GM12878 (cell line): ENCODE measurements at regions not wholly inside any gene's neighbourhood (a gene's known extent, or its start where the extent isn't known, plus 50 kb on each side); places are given as distances from the start of the nearest gene placed in this dataset.

Experiments
- ATAC-seq: fragments of 200-7000 bp; cut with Tn5 transposase; 3 replicates; pipeline ENCODE4 v1.9.1; 2020; ENCODE audit warnings: mild to moderate bottlenecking, moderate library complexity
- BruUV-seq: library from RNA; stranded (reverse); fragments of 400-500 nt; replicated peaks from 2 replicates; lab custom pipeline; 2021; lab: Mats Ljungman, UMichigan
- CTCF ChIA-PET: fragments of 300-600 bp; sonication (Branson Sonifier 250); formaldehyde crosslinking; extraction: SDS; loops from one replicate; lab custom pipeline; 2021; ENCODE audit warnings: inconsistent platforms; lab: Yijun Ruan, JAX
- POLR2A ChIA-PET: fragments of 350-600 bp; formaldehyde crosslinking; extraction: SDS; loops from one replicate; lab custom pipeline; 2021; ENCODE audit warnings: inconsistent platforms; lab: Charles Lee
- RAD21 ChIA-PET: fragments of 300-600 bp; sonication (Branson Sonifier 250); formaldehyde crosslinking; loops from one replicate; lab custom pipeline; 2023; ENCODE audit warnings: antibody characterized with exemption; ENCODE audit not compliant: unreplicated experiment; lab: Charles Lee
- SMC1A ChIA-PET: fragments of 300-600 bp; sonication (Branson Sonifier 250); formaldehyde crosslinking; loops from one replicate; lab custom pipeline; 2023; ENCODE audit not compliant: unreplicated experiment, uncharacterized antibody; lab: Charles Lee
- DNase-seq: peaks from one replicate; pipeline ENCODE4 v3.0.0-alpha.2; 2011; ENCODE audit warnings: low read depth, low spot score
- FAIRE-seq: peaks from 3 replicates; lab custom pipeline; 2011; peaks lifted over from hg19 to GRCh38; lab: Jason Lieb, UNC
- H2AFZ ChIP-seq: 2 replicates; pipeline ENCODE4 v1.6.0; 2011; ENCODE audit warnings: low read depth, low read length, control low read depth; ENCODE audit not compliant: control insufficient read depth
- H3K27ac ChIP-seq: 2 replicates; pipeline ENCODE4 v1.5.1; 2011; ENCODE audit warnings: control low read depth; ENCODE audit not compliant: control insufficient read depth, insufficient read depth
- H3K27me3 ChIP-seq, 2 experiments: replicated peaks in 1 of 2; 2 replicates each; pipeline versions ENCODE4 v1.6.0 to v1.6.1; 2011; ENCODE audit warnings: low read length in 1 of 2; ENCODE audit not compliant: control insufficient read depth in 2 of 2, insufficient read depth in 2 of 2
- H3K36me3 ChIP-seq, 2 experiments: 2 replicates each; pipeline ENCODE4 v1.5.1; 2011; ENCODE audit warnings: low read length in 1 of 2; ENCODE audit not compliant: control insufficient read depth in 2 of 2, insufficient read depth in 2 of 2
- H3K4me1 ChIP-seq: 2 replicates; pipeline ENCODE4 v1.6.1; 2011; ENCODE audit warnings: mild to moderate bottlenecking, low read length, moderate library complexity, mixed read lengths; ENCODE audit not compliant: control insufficient read depth, insufficient read depth
- H3K4me2 ChIP-seq: 2 replicates; pipeline ENCODE4 v1.6.0; 2011; ENCODE audit warnings: control low read depth; ENCODE audit not compliant: control insufficient read depth, insufficient read depth
- H3K4me3 ChIP-seq: fragments of 200-600 bp; sonication (generic); 2 replicates; pipeline ENCODE4 v1.5.1; 2016
- H3K79me2 ChIP-seq: 2 replicates; pipeline ENCODE4 v1.6.0; 2011; ENCODE audit warnings: low read length; ENCODE audit not compliant: control insufficient read depth, insufficient read depth
- H3K9ac ChIP-seq: 2 replicates; pipeline ENCODE4 v1.8.0; 2011; ENCODE audit warnings: low read length, control low read depth, mixed read lengths; ENCODE audit not compliant: control insufficient read depth, insufficient read depth
- H3K9me3 ChIP-seq: replicated peaks from 3 replicates; pipeline ENCODE4 v1.5.1; 2011; ENCODE audit warnings: mild to moderate bottlenecking, low read length; ENCODE audit not compliant: control insufficient read depth, insufficient read depth
- H4K20me1 ChIP-seq: 2 replicates; pipeline ENCODE4 v1.6.0; 2011; ENCODE audit not compliant: control insufficient read depth, insufficient read depth
- IRF4 ChIP-seq: IDR thresholded peaks from 2 replicates; pipeline ENCODE4 v1.6.1; 2011; ENCODE audit warnings: low read depth, low read length
- MEF2B ChIP-seq: fragments of 450-650 bp; IDR thresholded peaks from 2 replicates; pipeline ENCODE4 v1.6.1; 2018; ENCODE audit warnings: mild to moderate bottlenecking, moderate library complexity; ENCODE audit not compliant: partially characterized antibody, poor library complexity, severe bottlenecking
- MYB ChIP-seq: fragments of 150-350 bp; IDR thresholded peaks from 2 replicates; pipeline ENCODE4 v1.6.1; 2014; ENCODE audit warnings: mild to moderate bottlenecking, low read depth, low read length, borderline replicate concordance
- NR2C1 ChIP-seq: fragments of 450-650 bp; IDR thresholded peaks from 2 replicates; pipeline ENCODE4 v1.6.1; 2017; ENCODE audit warnings: antibody characterized with exemption, mild to moderate bottlenecking, moderate library complexity
- RAD21 ChIP-seq: IDR thresholded peaks from 2 replicates; pipeline ENCODE4 v1.6.1; 2011; ENCODE audit warnings: mild to moderate bottlenecking, low read depth, low read length, moderate library complexity; ENCODE audit not compliant: insufficient read depth
- SPI1 ChIP-seq: IDR thresholded peaks from 2 replicates; pipeline ENCODE4 v1.6.1; 2011; ENCODE audit warnings: low read depth, mild to moderate bottlenecking, low read length, moderate library complexity, borderline replicate concordance; ENCODE audit not compliant: insufficient read depth
- SUZ12 ChIP-seq: fragments of 200-600 bp; sonication (generic); IDR thresholded peaks from one replicate; pipeline ENCODE4 v1.6.1; 2018; ENCODE audit warnings: antibody characterized with exemption, mild to moderate bottlenecking; ENCODE audit not compliant: unreplicated experiment
- YY1 ChIP-seq: IDR thresholded peaks from 2 replicates; pipeline ENCODE4 v1.6.1; 2011; ENCODE audit warnings: low read depth, mild to moderate bottlenecking, low read length
- WGBS: methylation state at CpG from one replicate; pipeline ENCODE4 v1.1.6; 2016; ENCODE audit warnings: low lambda C conversion rate; ENCODE audit not compliant: insufficient replicate concordance, insufficient coverage; ENCODE audit errors: missing lambda C conversion rate; 5-methylcytosine and 5-hydroxymethylcytosine counted together
- in situ Hi-C: fragments of 300-500 bp; cut with MboI; formaldehyde crosslinking; loops from 9 replicates; pipeline ENCODE4 v1.14.3; 2018; ENCODE audit warnings: mixed read lengths
- intact Hi-C: fragments of 100-400 bp; cut with micrococcal nuclease; formaldehyde crosslinking; loops from one replicate; pipeline ENCODE4 v1.14.2; 2022; ENCODE audit not compliant: unreplicated experiment
- TF ChIP-seq, protein P1 (sequence below), 3 experiments: IDR thresholded peaks in 2 of 3; conservative IDR thresholded peaks in 1 of 3; 2 replicates each; pipeline ENCODE4 v1.5.1; 2011; ENCODE audit warnings: low read depth in 3 of 3, low read length in 3 of 3, mild to moderate bottlenecking in 3 of 3, control low read depth in 2 of 3, moderate library complexity in 2 of 3, inconsistent platforms in 1 of 3, mixed read lengths in 1 of 3; ENCODE audit not compliant: control insufficient read depth in 2 of 3, insufficient read depth in 1 of 3; ENCODE audit errors: extremely low read depth in 1 of 3

DNA sequence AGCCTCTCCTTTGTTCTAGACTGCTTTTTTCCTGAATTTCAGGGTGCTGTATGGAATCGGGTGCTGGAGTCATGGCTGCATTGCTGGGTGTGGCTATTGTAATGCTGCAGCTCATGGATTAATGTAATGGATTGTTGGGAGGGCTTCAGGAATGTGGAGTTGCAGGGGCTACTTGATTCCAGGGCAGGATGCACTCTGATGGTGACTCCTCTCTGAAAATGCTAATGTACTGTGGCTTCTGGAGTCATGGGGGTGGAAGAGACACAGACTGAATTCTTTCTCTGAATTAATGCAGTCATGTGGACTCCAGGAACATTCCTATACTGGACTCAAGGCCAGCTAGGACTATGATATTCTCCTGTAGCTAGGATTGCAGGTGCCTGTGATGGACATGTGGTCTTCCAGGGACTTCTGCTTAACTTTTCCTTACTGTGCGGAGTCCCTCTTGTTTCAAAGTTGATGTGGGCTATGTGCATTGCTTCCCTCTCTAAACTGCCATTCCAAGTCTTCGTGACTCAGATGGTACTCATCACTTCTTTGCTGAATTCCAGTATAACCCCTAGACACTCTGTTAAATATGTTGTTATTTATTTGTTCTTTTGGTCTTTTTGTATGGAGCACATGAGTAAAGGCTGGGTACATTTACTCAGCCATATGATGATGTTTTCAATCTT, 396.2 kb downstream of the KCTD16 start:
- no peaks in the 10 kb centered on the region for H3K9me3 ChIP-seq
- ChIA-PET CTCF (no interaction called here), RAD21 (no interaction called here), POLR2A (no interaction called here), SMC1A (no interaction called here)
- no peaks in the 10 kb centered on the region for H4K20me1 ChIP-seq
- no peak for ATAC-seq
- no peak for TF ChIP-seq YY1
- no peak for TF ChIP-seq SPI1
- TF ChIP-seq IRF4, result no peak
- no peak for TF ChIP-seq MYB
- no peak for TF ChIP-seq SUZ12
- TF ChIP-seq MEF2B, result no peak
- no peak for TF ChIP-seq NR2C1
- no peak for TF ChIP-seq RAD21
- TF ChIP-seq, protein P1, sequence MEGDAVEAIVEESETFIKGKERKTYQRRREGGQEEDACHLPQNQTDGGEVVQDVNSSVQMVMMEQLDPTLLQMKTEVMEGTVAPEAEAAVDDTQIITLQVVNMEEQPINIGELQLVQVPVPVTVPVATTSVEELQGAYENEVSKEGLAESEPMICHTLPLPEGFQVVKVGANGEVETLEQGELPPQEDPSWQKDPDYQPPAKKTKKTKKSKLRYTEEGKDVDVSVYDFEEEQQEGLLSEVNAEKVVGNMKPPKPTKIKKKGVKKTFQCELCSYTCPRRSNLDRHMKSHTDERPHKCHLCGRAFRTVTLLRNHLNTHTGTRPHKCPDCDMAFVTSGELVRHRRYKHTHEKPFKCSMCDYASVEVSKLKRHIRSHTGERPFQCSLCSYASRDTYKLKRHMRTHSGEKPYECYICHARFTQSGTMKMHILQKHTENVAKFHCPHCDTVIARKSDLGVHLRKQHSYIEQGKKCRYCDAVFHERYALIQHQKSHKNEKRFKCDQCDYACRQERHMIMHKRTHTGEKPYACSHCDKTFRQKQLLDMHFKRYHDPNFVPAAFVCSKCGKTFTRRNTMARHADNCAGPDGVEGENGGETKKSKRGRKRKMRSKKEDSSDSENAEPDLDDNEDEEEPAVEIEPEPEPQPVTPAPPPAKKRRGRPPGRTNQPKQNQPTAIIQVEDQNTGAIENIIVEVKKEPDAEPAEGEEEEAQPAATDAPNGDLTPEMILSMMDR (IDR thresholded peaks at IDR 0.05 in 2 of 3, conservative IDR thresholded peaks at IDR 0.05 in 1 of 3; ENCODE audit: control insufficient read depth in 2 of 3, extremely low read depth in 1 of 3, insufficient read depth in 1 of 3, low read depth in 3 of 3, low read length in 3 of 3), result no peak
- intact Hi-C loops, result no loop called here
- in situ Hi-C loops, result no loop called here
- no peak for DNase-seq
- H3K4me3 ChIP-seq, result no peak overlapping the region
- FAIRE-seq, result no peak
- WGBS, result 19% methylated on average over 3 of the region's 3 CpGs
- H3K79me2 ChIP-seq, result no peaks in the 10 kb centered on the region
- BruUV-seq, result no TSS peak
- H3K4me2 ChIP-seq, result no peak overlapping the region
- H3K4me1 ChIP-seq, result no peaks in the 10 kb centered on the region
- H3K27me3 ChIP-seq, result no peaks in the 10 kb centered on the region
- H2AFZ ChIP-seq, result no peak overlapping the region
- H3K36me3 ChIP-seq, result no peaks in the 10 kb centered on the region
- no peak overlapping the region for H3K27ac ChIP-seq
- H3K9ac ChIP-seq, result no peak overlapping the region
